Stromal cell of bone marrow (primary cell): ENCODE measurements at regions not wholly inside any gene's neighbourhood (a gene's known extent, or its start where the extent isn't known, plus 50 kb on each side); places are given as distances from the start of the nearest gene placed in this dataset.
"Not testable (repeated sequence)": the region's sequence is repeated elsewhere in the genome, so short reads cannot be mapped to it uniquely, and the experiment has no call there.

Experiments used
- DNase-seq: peaks from one replicate; pipeline ENCODE4 v3.0.0-alpha.2; 2012; ENCODE audit warnings: low read depth

- no peak for DNase-seq
These were observed 437.8 kb upstream of the NPVF start for GRCh38 chr7:25665903-25666670.

- no peak for DNase-seq
These were observed 438.4 kb upstream of the NPVF start for GRCh38 chr7:25666671-25667060.

GRCh38 chr7:25669281-25669781, 441.0 kb upstream of the NPVF start:
- DNase-seq: no peak

DNA sequence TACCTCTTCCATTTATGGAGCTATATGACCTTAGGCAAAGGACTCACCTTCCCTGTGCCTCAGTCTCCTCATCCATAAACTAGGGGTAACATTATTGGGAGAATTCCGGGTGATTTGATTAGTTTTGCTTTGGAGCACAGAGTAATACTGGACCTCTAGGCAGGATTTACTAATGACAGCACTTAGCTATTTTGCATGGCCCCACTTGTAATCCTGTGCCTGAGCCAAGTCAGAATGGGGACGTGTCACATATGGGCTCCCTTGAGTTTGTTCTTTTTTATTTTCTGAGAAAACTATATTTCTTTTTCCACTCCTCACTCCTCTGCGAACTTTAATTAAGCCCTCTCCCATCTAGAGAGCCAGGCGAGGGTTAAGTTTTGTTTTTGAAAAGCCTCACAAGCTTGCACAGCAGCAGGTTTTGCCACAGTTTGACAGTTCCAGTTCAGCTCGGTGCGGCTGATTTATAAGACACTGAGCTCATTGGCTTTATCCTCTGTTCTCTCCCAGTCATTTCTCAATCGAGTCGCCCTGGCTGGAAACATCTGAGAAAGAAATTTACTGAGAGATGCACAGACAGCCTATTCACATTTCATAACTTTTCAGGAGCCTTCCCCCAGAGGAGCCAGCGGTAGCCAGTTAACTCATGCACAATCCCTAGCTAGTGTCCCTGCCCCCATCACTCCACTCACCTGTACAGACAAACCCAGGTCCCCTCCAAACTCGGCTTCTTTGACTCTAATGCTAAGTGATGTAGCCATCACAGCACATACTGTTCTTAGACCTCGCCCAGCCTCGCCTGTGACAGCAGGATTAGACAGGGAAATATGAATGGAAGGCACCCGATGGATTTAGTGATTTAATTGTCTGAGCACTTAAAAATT, 441.9 kb upstream of the NPVF start:
- DNase-seq: no peak

GRCh38 chr7:25671111-25671510, 442.8 kb upstream of the NPVF start:
- DNase-seq: no peak

GRCh38 chr7:25672496-25672895, 444.2 kb upstream of the NPVF start:
- DNase-seq: no peak

DNA sequence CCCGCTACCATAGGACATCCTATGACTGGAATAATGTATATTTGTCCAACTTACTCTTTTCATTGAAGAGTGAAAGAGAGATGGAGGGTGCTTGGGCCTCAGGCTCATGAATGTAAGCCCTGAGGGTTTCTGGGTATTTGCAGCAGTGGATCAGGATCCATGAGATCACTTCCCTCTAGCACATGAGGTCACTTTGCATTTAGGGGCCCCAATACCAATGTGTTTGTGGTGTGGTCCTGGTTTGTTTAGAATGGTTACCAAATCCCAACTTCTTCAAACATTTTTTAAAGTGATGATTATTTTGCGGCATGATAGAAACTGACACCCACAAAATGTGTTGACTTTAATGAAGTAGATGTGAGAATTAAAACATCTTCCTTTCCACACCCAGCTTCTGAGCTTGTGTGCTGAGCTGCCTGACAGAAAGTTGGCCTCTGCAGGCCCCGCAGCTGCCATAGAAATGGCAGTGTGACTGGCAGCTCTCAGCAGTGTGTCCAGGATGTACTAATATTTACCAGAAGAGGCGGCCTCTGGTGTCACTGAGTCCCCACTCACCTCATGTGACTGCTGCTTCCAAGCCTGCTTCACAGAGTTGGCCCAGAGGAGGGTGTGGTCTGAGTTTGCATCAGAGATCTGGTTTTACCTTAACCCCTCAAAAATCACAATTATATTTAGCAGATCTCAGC, 447.6 kb upstream of the NPVF start:
- DNase-seq: no peak

DNA sequence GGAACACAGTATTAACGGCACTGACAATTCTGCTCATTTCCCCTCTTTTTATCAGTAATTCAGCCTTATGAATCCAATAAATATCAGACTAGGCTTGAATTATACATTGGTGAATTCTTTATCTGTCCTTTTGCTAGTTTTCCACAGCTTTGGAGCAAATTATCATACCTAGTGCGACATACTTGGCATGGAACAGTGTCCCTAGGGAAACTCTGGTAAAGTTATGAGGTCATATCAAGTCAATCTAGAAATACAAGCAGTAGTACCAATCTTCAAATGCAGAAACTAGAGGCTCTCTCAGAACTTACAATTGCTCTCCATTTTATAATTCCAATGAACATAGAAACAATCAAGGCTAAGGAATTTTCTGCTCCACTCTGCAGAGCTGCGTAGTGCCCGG, 449.3 kb upstream of the NPVF start:
- no peak for DNase-seq

- no peak for DNase-seq
These were observed 449.9 kb upstream of the NPVF start for GRCh38 chr7:25678215-25678614.

DNA sequence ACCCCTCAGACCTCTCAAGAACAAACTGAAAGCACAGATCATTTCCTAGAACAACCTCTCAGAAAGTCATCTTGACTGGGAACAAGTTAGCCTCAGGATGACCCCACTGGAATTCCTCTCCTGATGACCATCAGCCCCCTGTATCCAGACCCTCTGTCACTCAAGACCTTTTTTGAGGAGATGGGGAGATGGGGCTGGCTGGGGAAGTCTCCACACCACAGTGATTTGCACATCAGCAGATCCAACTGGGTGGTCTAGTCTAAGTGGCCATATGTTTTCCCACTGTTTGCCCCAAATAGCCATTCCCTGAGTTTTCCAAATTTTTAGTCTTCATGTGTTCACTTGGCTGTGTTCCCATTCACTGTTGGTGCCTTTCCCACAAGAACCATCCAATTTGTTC, 452.4 kb upstream of the NPVF start:
- DNase-seq: no peak

DNA sequence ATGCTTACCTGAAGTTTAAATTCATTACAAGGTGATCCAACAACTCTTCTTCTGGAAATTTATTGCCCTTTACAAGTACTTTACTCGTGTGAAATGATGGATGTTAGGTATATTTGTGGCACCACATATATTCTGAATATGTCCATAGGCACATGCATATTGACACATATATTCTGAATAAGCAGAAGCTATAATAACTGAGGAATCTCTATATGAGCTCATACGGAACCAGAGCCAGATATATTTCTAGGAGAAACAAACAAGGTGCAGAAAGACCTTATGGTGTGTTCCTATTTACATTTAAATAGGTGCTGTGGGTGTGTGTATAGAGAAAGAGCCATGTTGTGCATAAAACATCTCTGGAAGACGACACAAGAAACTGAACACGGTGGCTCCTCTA, 456.1 kb upstream of the NPVF start:
- DNase-seq: no peak

DNA sequence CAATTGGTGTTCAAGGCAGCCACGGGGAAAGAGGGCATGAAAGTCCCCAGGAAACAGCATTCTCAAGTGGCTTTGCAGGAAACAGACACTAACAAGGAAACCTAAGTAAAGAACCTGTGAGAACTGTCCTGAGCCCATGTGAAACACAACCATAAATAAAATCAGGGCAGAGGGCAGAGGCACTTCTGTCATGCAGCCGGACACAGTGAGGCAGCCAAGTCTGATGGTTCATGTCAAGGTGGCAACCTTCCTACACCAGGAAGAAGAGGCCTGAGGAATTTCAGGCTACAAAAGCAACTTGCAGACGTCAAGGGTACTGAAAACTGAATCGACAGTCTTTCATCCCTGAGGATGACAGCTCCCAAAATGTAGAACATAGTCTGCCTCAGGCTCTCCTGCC, 458.2 kb upstream of the NPVF start:
- DNase-seq: no peak

GRCh38 chr7:25694211-25694610, 457.8 kb upstream of the NFE2L3 start:
- no peak for DNase-seq

GRCh38 chr7:25694699-25695098, 457.3 kb upstream of the NFE2L3 start:
- peak; percentile 41 for DNase-seq

GRCh38 chr7:25696571-25696970, 455.4 kb upstream of the NFE2L3 start:
- no peak for DNase-seq

DNA sequence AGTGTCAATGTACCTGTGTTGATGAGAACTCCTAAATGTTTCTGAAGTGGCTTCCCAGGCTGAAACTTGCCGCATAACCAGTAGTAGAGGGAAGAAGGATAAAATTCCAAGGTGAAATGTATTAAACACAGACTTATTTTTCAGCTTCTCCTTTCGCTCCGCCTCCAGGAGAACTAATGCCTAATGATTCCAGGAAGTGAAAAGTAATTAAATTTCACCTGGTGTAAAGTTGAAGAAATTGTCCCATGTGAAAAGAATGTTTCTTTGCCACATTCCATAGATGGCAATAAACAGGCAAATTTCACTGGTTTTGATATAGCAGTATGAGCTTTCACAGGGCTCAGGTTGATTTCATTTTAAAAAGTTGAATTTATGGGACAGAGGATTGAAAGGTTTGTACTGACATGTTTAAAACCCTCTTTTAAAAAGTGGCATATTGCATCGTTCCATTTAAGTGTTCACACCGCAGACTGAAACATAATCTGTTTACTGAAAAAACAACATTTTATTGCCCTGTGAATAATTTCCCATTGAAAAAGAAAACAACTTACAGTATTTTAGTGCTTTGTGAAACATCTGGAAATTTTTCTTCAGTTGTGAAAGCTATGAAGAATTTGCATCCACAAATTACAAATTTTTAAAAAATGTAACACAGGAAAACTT, 453.4 kb upstream of the NFE2L3 start:
- no peak for DNase-seq

GRCh38 chr7:25700141-25700540, 451.9 kb upstream of the NFE2L3 start:
- not testable (repeated sequence) for DNase-seq

- DNase-seq: no peak
These were observed 447.6 kb upstream of the NFE2L3 start for GRCh38 chr7:25704413-25704812.

GRCh38 chr7:25706764-25707163, 445.2 kb upstream of the NFE2L3 start:
- no peak for DNase-seq

DNA sequence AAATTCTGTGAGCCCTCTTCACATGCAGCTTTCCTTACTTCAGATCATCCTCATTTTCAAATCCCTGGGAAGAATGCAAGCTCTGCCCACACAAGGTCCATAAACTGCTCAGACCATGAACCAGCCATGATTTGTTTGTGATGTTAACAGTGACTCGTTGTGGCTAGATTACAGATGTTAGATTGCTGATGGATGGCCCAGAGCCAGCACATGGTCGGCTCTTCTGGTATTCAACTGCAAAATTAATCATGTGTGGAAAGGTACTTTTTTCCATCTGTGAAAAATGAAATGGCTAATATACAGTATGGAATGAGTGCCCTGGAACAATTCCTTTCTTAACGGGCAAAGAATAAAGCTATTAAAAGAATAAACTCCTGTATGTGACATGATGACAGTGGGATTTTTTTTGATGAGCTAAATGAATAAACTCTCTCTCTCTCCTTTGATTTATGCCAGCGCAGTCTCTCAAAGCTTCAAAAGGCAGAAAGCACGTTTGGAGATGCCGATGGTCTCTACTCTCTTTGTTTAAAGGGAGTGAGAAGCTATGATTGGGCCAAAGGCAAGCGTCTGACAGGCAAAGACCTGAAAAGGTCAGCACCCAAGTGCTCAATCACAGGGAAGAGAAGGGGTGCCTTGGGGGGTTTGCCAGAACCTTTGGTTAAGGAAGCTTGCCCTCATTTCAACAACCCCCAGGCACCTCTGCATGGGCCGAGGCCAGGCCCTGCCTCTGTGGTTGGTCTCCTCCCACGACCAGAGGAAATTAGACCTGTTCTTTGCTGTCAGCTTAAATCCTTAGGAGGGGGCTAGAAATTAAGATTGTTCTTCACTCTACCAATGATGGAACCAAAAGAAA, 444.0 kb upstream of the NFE2L3 start:
- no peak for DNase-seq

DNA sequence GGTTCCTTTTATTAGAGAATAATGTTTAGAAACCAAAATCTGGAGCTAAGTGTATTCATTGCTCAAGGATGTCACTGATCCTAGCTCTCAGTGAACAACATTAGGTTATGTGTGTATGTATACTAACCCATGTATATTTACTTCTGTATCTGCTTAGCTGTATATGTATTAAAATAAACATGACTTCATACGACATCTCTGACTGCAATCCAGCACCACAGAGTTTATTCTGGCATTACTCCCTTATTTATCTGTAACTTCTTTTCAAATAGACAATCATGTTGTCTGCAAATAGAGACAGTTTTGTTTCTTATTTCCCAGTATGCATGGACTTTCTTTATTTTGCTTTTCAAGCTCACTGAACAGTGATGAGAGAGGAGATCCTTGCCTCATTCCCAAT, 441.0 kb upstream of the NFE2L3 start:
- no peak for DNase-seq
